ENCODE measurements at regions not wholly inside any gene's neighbourhood (a gene's known extent, or its start where the extent isn't known, plus 50 kb on each side); places are given as distances from the start of the nearest gene placed in this dataset.
A peak's percentile ranks its signal among the peaks of the same experiment; 100 is the strongest.

- ATAC-seq = no peak
- TF ChIP-seq TSHZ2 (CRISPR knock-in tag; IDR thresholded peaks at IDR 0.05) (no peak), BACH2 (CRISPR knock-in tag; IDR thresholded peaks at IDR 0.05; ENCODE audit: borderline replicate concordance) (no peak), ZC3H10 (CRISPR knock-in tag; IDR thresholded peaks at IDR 0.05) (no peak), PATZ1 (CRISPR knock-in tag; IDR thresholded peaks at IDR 0.05; ENCODE audit: borderline replicate concordance) (no peak), ISL1 (CRISPR knock-in tag; IDR thresholded peaks at IDR 0.05) (no peak), ZNF565 (CRISPR knock-in tag; conservative IDR thresholded peaks at IDR 0.05; ENCODE audit: low read depth) (no peak), ZFP30 (CRISPR knock-in tag; IDR thresholded peaks at IDR 0.05) (no peak), GLIS3 (CRISPR knock-in tag; IDR thresholded peaks at IDR 0.05) (no peak)
Measured at GRCh38 chr6:156109713-156110112, 654.1 kb upstream of the NOX3 start.

- no peak for ATAC-seq
- TF ChIP-seq ISL1 (CRISPR knock-in tag; IDR thresholded peaks at IDR 0.05) (no peak), CREB5 (CRISPR knock-in tag; IDR thresholded peaks at IDR 0.05; ENCODE audit: low read depth) (no peak), ZNF70 (CRISPR knock-in tag; IDR thresholded peaks at IDR 0.05) (no peak), BACH2 (CRISPR knock-in tag; IDR thresholded peaks at IDR 0.05; ENCODE audit: borderline replicate concordance) (no peak), OSR1 (CRISPR knock-in tag; IDR thresholded peaks at IDR 0.05) (no peak), PPARA (CRISPR knock-in tag; IDR thresholded peaks at IDR 0.05; ENCODE audit: borderline replicate concordance) (no peak), ZFP3 (CRISPR knock-in tag; IDR thresholded peaks at IDR 0.05) (no peak), RARB (CRISPR knock-in tag; IDR thresholded peaks at IDR 0.05) (no peak), TSHZ2 (CRISPR knock-in tag; IDR thresholded peaks at IDR 0.05) (no peak), ESRRG (CRISPR knock-in tag; IDR thresholded peaks at IDR 0.05) (no peak), ARNTL (CRISPR knock-in tag; IDR thresholded peaks at IDR 0.05; ENCODE audit: borderline replicate concordance, low read depth) (no peak), SNAI2 (CRISPR knock-in tag; IDR thresholded peaks at IDR 0.05) (no peak)
Measured at GRCh38 chr6:156107624-156108101, 652.0 kb upstream of the NOX3 start.

- no peak for TF ChIP-seq ESRRG (CRISPR knock-in tag; IDR thresholded peaks at IDR 0.05)
- TF ChIP-seq BACH2 (CRISPR knock-in tag; IDR thresholded peaks at IDR 0.05; ENCODE audit: borderline replicate concordance) = no peak
- TF ChIP-seq PPARA (CRISPR knock-in tag; IDR thresholded peaks at IDR 0.05; ENCODE audit: borderline replicate concordance) = no peak
- TF ChIP-seq TCF4 (CRISPR knock-in tag; IDR thresholded peaks at IDR 0.05; ENCODE audit: borderline replicate concordance) = no peak
- ATAC-seq = 0 out of 3 replicates have a peak, but pooled peaks have one; percentile 36
Measured at GRCh38 chr6:156102129-156102528, 646.5 kb upstream of the NOX3 start.

GRCh38 chr6:156098839-156099238 lies 643.2 kb upstream of the NOX3 start:
- ATAC-seq = no peak
- no peak for TF ChIP-seq TOX (CRISPR knock-in tag; IDR thresholded peaks at IDR 0.05; ENCODE audit: borderline replicate concordance)
- TF ChIP-seq TSHZ2 (CRISPR knock-in tag; IDR thresholded peaks at IDR 0.05) = no peak
- TF ChIP-seq CSRNP3 (CRISPR knock-in tag; IDR thresholded peaks at IDR 0.05) = no peak
- TF ChIP-seq PATZ1 (CRISPR knock-in tag; IDR thresholded peaks at IDR 0.05; ENCODE audit: borderline replicate concordance) = no peak
